ENCODE measurements at regions not wholly inside any gene's neighbourhood (a gene's known extent, or its start where the extent isn't known, plus 50 kb on each side); places are given as distances from the start of the nearest gene placed in this dataset.

- no peak overlapping the region for H2BK5ac ChIP-seq (ENCODE audit: low read depth, low read length, poor library complexity)
- H3K14ac ChIP-seq (ENCODE audit: low read length): no peak overlapping the region
- H3K27me3 ChIP-seq (ENCODE audit: insufficient read depth, low read length): no peaks in the 10 kb centered on the region
- no peak overlapping the region for H4K12ac ChIP-seq (ENCODE audit: low read depth, low read length)
- no peak for DNase-seq
- no peak overlapping the region for H4K91ac ChIP-seq (ENCODE audit: low read depth, low read length)
- no peak overlapping the region for H2BK120ac ChIP-seq (ENCODE audit: insufficient read depth, low read length, poor library complexity)
- no CpG with 5 or more reads among the region's 1 CpG for WGBS (ENCODE audit: extremely low coverage, insufficient coverage, insufficient read length)
- no peak overlapping the region for H2BK12ac ChIP-seq (ENCODE audit: low read length)
- no peaks in the 10 kb centered on the region for H3K79me2 ChIP-seq (ENCODE audit: control insufficient read depth, insufficient read depth, low read length, poor library complexity)
- no peaks in the 10 kb centered on the region for H3K4me1 ChIP-seq (ENCODE audit: control insufficient read depth in 1 of 2, insufficient read depth in 2 of 2, low read length in 2 of 2)
- H3K23ac ChIP-seq (ENCODE audit: low read length): no peak overlapping the region
- no peak overlapping the region for H3K9ac ChIP-seq (ENCODE audit: low read length)
- no peaks in the 10 kb centered on the region for H3K79me1 ChIP-seq (ENCODE audit: low read length)
- H3K27ac ChIP-seq (ENCODE audit: low read depth, low read length): no peak overlapping the region
- H3K18ac ChIP-seq (ENCODE audit: low read length): no peak overlapping the region
- no peak overlapping the region for H2AK5ac ChIP-seq (ENCODE audit: low read length)
- no peak overlapping the region for H2AFZ ChIP-seq (ENCODE audit: insufficient read depth, low read length, poor library complexity)
- H3K36me3 ChIP-seq (ENCODE audit: control insufficient read depth in 1 of 2, insufficient read depth in 2 of 2, low read length in 2 of 2): no peaks in the 10 kb centered on the region
- H3K4me3 ChIP-seq (ENCODE audit: low read depth, low read length): no peak overlapping the region
- H3K9me3 ChIP-seq (ENCODE audit: insufficient read depth, low read depth, low read length): no peaks in the 10 kb centered on the region
- H3K4me2 ChIP-seq (ENCODE audit: low read length): no peak overlapping the region
- H4K8ac ChIP-seq (ENCODE audit: low read depth, low read length): no peak overlapping the region
- H3K4ac ChIP-seq (ENCODE audit: low read depth, low read length): no peak overlapping the region
Measured at GRCh38 chr14:81991998-81992397, 458.3 kb upstream of the SEL1L start.

- Histone ChIP-seq H3K18ac (ENCODE audit: low read length) (no peak overlapping the region), H3K4me2 (ENCODE audit: low read length) (no peak overlapping the region), H2AFZ (ENCODE audit: insufficient read depth, low read length, poor library complexity) (no peak overlapping the region), H2AK5ac (ENCODE audit: low read length) (no peak overlapping the region), H3K4me1 (ENCODE audit: control insufficient read depth in 1 of 2, insufficient read depth in 2 of 2, low read length in 2 of 2) (no peaks in the 10 kb centered on the region), H3K23ac (ENCODE audit: low read length) (no peak overlapping the region), H3K27ac (ENCODE audit: low read depth, low read length) (no peak overlapping the region), H2BK12ac (ENCODE audit: low read length) (no peak overlapping the region), H3K36me3 (ENCODE audit: control insufficient read depth in 1 of 2, insufficient read depth in 2 of 2, low read length in 2 of 2) (no peaks in the 10 kb centered on the region), H3K9ac (ENCODE audit: low read length) (no peak overlapping the region), H3K4ac (ENCODE audit: low read depth, low read length) (no peak overlapping the region), H3K79me1 (ENCODE audit: low read length) (no peaks in the 10 kb centered on the region), H3K14ac (ENCODE audit: low read length) (no peak overlapping the region), H3K4me3 (ENCODE audit: low read depth, low read length) (no peak overlapping the region), H3K79me2 (ENCODE audit: control insufficient read depth, insufficient read depth, low read length, poor library complexity) (no peaks in the 10 kb centered on the region), H2BK120ac (ENCODE audit: insufficient read depth, low read length, poor library complexity) (no peak overlapping the region), H2BK5ac (ENCODE audit: low read depth, low read length, poor library complexity) (no peak overlapping the region), H3K9me3 (ENCODE audit: insufficient read depth, low read depth, low read length) (no peaks in the 10 kb centered on the region), H4K91ac (ENCODE audit: low read depth, low read length) (no peak overlapping the region), H3K27me3 (ENCODE audit: insufficient read depth, low read length) (no peaks in the 10 kb centered on the region), H4K12ac (ENCODE audit: low read depth, low read length) (no peak overlapping the region), H4K8ac (ENCODE audit: low read depth, low read length) (no peak overlapping the region)
- DNase-seq: no peak
- WGBS (ENCODE audit: extremely low coverage, insufficient coverage, insufficient read length): no CpG with 5 or more reads among the region's 3 CpGs
Measured at GRCh38 chr14:81993432-81993831, 459.8 kb upstream of the SEL1L start.

- no peaks in the 10 kb centered on the region for H3K79me1 ChIP-seq (ENCODE audit: low read length)
- no CpG with 5 or more reads among the region's 1 CpG for WGBS (ENCODE audit: extremely low coverage, insufficient coverage, insufficient read length)
- no peak overlapping the region for H2BK5ac ChIP-seq (ENCODE audit: low read depth, low read length, poor library complexity)
Measured at GRCh38 chr14:82003426-82003825, 469.8 kb upstream of the SEL1L start.

GRCh38 chr14:82009076-82009475 is 475.4 kb upstream of the SEL1L start:
- H3K36me3 ChIP-seq (ENCODE audit: control insufficient read depth in 1 of 2, insufficient read depth in 2 of 2, low read length in 2 of 2): no peaks in the 10 kb centered on the region
- H3K27me3 ChIP-seq (ENCODE audit: insufficient read depth, low read length): no peaks in the 10 kb centered on the region
- no peak overlapping the region for H3K27ac ChIP-seq (ENCODE audit: low read depth, low read length)
- no peak overlapping the region for H2BK12ac ChIP-seq (ENCODE audit: low read length)
- H3K23ac ChIP-seq (ENCODE audit: low read length): no peak overlapping the region
- no peak overlapping the region for H2BK5ac ChIP-seq (ENCODE audit: low read depth, low read length, poor library complexity)
- no peak overlapping the region for H4K12ac ChIP-seq (ENCODE audit: low read depth, low read length)
- no peaks in the 10 kb centered on the region for H3K9me3 ChIP-seq (ENCODE audit: insufficient read depth, low read depth, low read length)
- no peak overlapping the region for H3K14ac ChIP-seq (ENCODE audit: low read length)
- no CpG with 5 or more reads among the region's 3 CpGs for WGBS (ENCODE audit: extremely low coverage, insufficient coverage, insufficient read length)
- no peak overlapping the region for H3K4me3 ChIP-seq (ENCODE audit: low read depth, low read length)
- H4K8ac ChIP-seq (ENCODE audit: low read depth, low read length): no peak overlapping the region
- no peak overlapping the region for H2AFZ ChIP-seq (ENCODE audit: insufficient read depth, low read length, poor library complexity)
- no peak overlapping the region for H3K4ac ChIP-seq (ENCODE audit: low read depth, low read length)
- no peak overlapping the region for H2AK5ac ChIP-seq (ENCODE audit: low read length)
- no peaks in the 10 kb centered on the region for H3K4me1 ChIP-seq (ENCODE audit: control insufficient read depth in 1 of 2, insufficient read depth in 2 of 2, low read length in 2 of 2)
- H3K4me2 ChIP-seq (ENCODE audit: low read length): no peak overlapping the region
- H3K79me2 ChIP-seq (ENCODE audit: control insufficient read depth, insufficient read depth, low read length, poor library complexity): no peaks in the 10 kb centered on the region
- DNase-seq: no peak
- no peak overlapping the region for H3K18ac ChIP-seq (ENCODE audit: low read length)
- no peak overlapping the region for H4K91ac ChIP-seq (ENCODE audit: low read depth, low read length)
- no peak overlapping the region for H2BK120ac ChIP-seq (ENCODE audit: insufficient read depth, low read length, poor library complexity)
- no peaks in the 10 kb centered on the region for H3K79me1 ChIP-seq (ENCODE audit: low read length)
- H3K9ac ChIP-seq (ENCODE audit: low read length): no peak overlapping the region

More at GRCh38 chr14:82003426-82003825, 469.8 kb upstream of the SEL1L start:
- Histone ChIP-seq H3K9ac (ENCODE audit: low read length) (no peak overlapping the region), H3K4me1 (ENCODE audit: control insufficient read depth in 1 of 2, insufficient read depth in 2 of 2, low read length in 2 of 2) (no peaks in the 10 kb centered on the region), H3K36me3 (ENCODE audit: control insufficient read depth in 1 of 2, insufficient read depth in 2 of 2, low read length in 2 of 2) (no peaks in the 10 kb centered on the region), H2AK5ac (ENCODE audit: low read length) (no peak overlapping the region), H3K4ac (ENCODE audit: low read depth, low read length) (no peak overlapping the region), H4K91ac (ENCODE audit: low read depth, low read length) (no peak overlapping the region), H2BK12ac (ENCODE audit: low read length) (no peak overlapping the region), H3K4me2 (ENCODE audit: low read length) (no peak overlapping the region), H3K79me2 (ENCODE audit: control insufficient read depth, insufficient read depth, low read length, poor library complexity) (no peaks in the 10 kb centered on the region), H3K27me3 (ENCODE audit: insufficient read depth, low read length) (no peaks in the 10 kb centered on the region), H4K8ac (ENCODE audit: low read depth, low read length) (no peak overlapping the region), H2BK120ac (ENCODE audit: insufficient read depth, low read length, poor library complexity) (no peak overlapping the region), H3K23ac (ENCODE audit: low read length) (no peak overlapping the region), H3K4me3 (ENCODE audit: low read depth, low read length) (no peak overlapping the region), H4K12ac (ENCODE audit: low read depth, low read length) (no peak overlapping the region), H2AFZ (ENCODE audit: insufficient read depth, low read length, poor library complexity) (no peak overlapping the region), H3K14ac (ENCODE audit: low read length) (no peak overlapping the region), H3K9me3 (ENCODE audit: insufficient read depth, low read depth, low read length) (no peaks in the 10 kb centered on the region), H3K18ac (ENCODE audit: low read length) (no peak overlapping the region), H3K27ac (ENCODE audit: low read depth, low read length) (no peak overlapping the region)
- DNase-seq: no peak
